B cell (primary cell): ENCODE measurements at regions not wholly inside any gene's neighbourhood (a gene's known extent, or its start where the extent isn't known, plus 50 kb on each side); places are given as distances from the start of the nearest gene placed in this dataset.

Source experiments
- CTCF ChIP-seq: fragments of 200-600 bp; IDR thresholded peaks from one replicate; pipeline ENCODE4 v1.8.0; 2022; ENCODE audit warnings: antibody characterized with exemption, mild to moderate bottlenecking
- EZH2 ChIP-seq: IDR thresholded peaks from 2 replicates; pipeline ENCODE4 v1.6.1; 2012; ENCODE audit warnings: borderline replicate concordance, low read depth, mild to moderate bottlenecking, moderate library complexity, low read length; ENCODE audit not compliant: insufficient read depth, poor library complexity, severe bottlenecking

DNA sequence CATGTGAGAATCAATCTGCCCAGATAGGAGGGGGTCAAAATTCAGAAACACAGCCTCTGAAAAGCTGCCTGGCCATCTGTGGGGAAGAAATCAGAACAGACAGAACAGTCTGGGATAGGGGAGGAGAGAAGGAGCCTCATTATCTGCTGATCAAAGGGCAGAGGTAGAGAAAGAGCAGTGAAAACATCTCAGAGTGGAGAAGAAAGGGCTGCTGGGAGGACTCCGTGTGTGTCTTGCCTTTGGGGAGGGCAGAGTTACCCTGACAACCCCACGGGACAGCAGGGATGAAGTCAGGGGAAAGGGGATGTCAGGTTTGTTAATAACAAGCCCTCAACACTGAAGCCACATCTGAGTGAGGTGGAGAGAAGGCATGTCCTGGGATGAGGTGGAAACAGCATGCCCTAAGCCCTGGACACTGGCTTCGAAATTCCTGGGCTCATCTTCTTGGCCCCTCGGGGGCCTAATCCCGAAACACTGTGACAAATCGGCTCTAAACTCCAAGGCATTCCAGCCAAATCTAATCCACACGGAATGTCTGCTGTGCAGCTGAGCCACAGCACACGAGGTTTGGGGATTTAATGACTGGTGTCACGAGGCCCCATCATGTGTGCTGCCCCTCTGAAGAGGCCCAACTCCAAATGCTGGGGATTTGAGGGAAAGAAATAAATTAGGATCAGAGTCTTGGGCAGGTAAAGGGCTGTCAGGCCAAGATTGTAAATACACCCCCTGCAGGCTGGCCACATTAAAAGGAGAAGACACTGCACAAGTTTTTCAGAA is 82.8 kb upstream of the FGFR2 start:
- no peak for TF ChIP-seq CTCF
- no peak for TF ChIP-seq EZH2
